HG03097 (cell line): ENCODE measurements at regions not wholly inside any gene's neighbourhood (a gene's known extent, or its start where the extent isn't known, plus 50 kb on each side); places are given as distances from the start of the nearest gene placed in this dataset.

Experiments used
- ATAC-seq: cut with Tn5 transposase; IDR thresholded peaks from one replicate; pipeline ENCODE4 v1.9.1; 2021; ENCODE audit not compliant: unreplicated experiment, low FRiP score

DNA sequence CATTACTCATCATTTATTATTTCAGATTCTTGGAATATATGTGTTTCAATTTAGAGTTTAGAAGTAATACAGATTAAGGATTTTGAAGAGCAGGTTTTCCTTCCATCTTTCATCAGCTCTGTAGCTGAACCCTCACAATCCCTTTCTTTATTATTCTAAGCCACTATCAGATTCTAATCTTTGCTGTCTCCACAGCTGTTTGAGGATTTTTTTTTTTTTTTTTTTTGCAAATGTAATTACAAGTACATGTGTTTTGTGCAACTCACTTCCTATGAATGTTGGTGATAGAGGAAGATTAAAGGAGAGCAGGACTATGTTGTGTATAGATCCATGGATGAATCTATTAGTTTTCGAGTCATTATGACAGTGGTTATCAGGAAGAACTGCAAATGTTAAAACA is 87.4 kb upstream of the TENM3 start:
- ATAC-seq: no peak

DNA sequence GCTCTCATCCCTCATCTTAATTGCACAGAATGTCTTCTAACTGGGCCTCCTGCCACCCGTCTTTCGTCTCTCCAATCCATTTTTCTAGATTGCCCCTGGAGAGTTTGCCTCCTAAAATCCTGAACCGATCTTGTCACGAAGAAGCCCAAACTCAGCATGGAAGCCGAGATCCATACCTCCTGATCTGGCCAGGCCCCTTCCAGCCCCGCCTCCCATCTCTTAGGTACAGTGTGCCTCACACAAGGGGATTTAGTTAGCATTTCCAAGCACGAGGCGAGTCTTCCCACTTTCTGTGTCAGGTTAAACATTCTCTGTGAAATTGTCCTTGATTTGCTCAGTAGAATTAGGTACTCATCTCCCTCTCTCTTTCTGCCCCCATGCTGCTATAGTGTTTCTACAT is 80.0 kb upstream of the TENM3 start:
- ATAC-seq: no peak

DNA sequence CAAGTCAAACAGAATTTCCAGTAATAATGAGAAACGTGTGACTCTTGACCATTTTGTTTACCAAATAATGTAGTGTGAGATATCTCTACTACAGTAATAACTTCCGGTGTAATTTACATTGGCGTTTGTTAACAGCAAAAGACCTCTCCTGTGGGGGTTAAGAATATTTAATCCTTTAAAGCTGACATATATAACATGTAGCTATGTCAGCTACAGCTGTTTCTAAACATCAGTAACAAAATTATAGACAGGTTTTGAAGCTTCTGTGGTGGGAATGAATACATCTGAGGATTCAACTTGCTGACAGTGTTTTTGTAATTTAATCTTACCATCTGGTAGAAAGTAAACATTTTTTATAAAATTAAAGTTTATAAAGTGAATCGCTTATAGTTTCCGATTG is 73.6 kb upstream of the TENM3 start:
- no peak for ATAC-seq

DNA sequence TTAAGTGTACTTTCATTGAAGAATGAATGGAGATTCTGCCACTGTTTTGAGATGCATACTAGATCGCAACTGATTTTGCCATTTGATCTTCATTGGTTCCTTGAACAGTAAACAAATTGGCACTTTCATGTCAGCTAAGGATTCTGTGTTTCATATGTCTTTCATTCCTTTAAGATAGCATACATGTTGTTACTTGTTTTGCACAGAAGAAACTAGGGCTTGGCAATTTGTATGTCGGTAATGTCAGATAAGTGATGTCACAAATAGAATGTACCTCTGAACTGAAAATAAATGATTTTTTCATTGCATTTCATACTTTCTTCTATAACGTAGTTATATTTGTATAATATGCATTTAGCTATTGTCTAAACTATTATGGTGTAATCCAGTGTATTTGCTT is 73.2 kb upstream of the TENM3 start:
- no peak for ATAC-seq

DNA sequence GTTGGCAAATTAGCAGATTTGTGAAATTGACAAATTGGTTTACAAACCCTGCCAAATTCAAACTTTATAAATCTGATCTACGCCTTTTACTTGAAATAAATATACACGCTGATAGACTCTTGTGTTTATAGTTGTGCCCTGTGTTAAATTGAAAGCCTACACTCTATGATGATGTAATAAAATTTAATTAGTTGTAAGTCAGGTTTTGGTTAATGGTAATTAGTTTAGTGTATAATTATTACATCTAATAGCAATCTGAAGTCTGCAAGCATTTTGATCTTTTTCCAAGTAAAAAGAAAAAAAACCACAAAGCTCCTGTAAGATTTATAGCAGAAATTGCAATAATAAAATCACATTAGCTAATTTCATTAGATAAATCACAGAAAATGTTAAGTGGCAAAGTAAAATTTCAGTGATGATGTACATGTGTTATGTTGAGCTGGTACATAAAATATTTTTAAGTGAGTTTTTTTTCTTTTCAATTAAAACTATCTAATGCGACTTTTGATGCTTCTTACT is 72.7 kb upstream of the TENM3 start:
- ATAC-seq: no peak

DNA sequence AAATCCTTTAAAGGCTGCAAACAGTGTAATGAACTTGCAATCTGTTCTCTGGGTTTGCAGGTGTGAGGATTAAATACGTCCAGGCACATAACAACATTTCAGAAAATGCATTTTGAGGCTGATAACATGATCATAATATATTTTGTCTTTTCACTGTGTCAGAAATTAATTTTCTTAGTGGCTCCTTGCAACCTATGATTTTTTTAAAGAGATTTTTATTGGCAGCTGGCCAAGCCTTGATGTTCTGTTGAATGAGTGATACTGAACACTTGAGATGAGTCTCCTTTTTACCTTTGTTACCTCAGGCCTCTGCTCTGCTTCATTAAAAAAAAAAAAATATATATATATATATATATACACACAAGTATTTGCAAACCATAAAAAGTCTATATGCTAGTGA is 68.2 kb upstream of the TENM3 start:
- no peak for ATAC-seq

DNA sequence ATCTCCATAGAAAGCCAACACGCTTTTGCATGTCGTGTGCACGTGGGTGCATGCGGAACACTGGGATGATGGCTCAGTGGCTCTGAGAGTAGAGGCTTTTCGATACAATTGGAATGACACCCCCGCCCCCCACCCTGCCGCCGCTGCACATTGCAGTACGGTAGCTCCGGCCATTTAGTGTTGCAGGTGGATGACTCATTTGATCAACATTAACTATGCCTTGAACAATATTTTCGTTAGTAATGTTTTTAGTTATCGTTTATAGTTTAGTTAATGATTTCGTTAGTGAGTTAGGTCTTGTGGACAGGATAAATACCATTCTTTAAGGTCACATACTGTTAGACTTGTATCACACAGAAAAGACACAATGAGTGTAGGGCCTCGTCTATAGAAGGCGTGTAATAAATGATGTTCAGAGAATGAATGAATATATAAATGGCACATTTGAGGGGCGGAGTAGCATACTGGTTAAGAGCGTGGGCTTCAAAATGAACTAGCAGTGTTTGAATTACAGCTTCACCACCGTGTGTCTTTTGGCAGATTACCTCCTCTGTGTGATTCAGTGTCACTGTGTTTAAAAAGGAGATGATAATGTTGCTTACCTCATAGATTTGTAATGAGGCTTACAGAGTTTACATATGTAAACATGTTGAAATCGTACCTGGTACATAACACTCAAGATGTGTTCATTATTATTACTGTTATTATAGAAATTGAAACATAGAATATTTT is 67.2 kb upstream of the TENM3 start:
- no peak for ATAC-seq

DNA sequence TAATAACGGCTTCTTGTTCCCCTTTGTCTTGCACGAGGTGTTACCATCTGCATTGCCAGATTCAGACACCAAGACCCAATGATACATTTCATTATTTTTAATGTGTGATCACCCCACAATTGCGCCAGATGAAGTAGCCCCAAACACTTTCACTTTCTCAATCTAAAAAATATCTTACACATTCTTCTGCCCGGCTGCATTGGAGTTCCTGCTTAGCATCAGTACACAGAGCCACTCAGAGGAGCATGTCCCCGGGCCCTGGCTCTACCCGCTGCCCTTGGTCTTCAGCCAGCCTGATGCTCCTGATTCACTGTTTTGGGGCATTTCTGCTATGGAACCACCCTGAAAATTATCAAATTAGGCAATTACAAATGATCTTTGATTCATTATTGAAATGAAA is 66.0 kb upstream of the TENM3 start:
- no peak for ATAC-seq

DNA sequence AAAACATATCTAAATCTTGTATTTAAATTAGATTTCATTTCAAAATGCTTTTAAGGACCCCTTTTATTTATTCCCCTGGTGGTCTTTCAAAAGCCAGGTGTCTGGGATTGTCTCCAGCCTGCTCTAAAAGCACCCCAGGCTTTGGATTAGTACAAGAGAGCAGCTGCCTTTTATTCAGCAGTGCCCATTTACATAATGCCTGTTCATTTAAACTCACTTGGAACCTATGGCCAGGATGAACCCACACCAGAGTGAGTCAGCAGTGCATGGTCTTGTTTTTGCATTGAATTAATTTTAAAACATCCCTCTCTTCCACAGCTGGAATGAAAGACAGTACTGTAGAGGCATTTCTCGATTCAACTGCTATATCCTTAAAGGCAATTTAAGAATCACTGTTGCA is 64.1 kb upstream of the TENM3 start:
- no peak for ATAC-seq

DNA sequence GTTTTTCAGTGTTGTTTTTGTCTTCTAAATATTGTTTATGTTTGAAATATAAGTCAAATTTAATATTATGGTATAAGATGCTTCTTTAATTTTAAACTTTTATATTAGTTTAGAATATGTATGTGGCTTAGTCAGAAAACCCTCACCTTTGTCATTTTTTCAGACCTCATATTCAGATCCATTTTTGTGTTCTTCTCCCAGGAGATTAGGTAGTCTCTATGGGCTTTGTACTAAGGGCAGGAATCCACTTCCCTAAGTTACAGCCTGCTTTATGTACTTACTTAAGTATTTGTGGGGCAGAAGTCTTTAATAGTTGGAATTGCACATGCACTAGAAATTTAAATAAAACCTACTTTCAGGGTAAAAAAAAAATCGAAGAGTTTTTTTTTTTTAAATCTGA is 63.5 kb upstream of the TENM3 start:
- no peak for ATAC-seq

DNA sequence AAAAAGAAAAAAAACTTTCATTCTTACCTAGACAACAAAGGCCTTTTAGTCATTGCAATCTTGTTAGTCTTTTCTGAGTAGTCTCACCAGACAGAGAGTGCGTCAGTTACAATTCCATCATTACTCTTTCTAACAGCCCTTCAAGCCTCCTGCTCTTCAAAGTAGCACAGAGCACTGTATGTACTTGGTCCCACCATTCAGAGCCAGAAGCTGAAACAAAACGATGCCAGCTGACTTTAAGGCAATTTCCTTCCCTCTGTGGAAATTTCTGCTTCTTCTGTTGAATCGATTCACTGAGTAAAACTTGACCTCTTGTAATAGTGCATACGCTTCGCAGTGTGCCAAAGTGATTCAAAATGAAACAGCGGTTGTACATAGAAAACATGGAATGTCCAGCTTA is 57.7 kb upstream of the TENM3 start:
- no peak for ATAC-seq

DNA sequence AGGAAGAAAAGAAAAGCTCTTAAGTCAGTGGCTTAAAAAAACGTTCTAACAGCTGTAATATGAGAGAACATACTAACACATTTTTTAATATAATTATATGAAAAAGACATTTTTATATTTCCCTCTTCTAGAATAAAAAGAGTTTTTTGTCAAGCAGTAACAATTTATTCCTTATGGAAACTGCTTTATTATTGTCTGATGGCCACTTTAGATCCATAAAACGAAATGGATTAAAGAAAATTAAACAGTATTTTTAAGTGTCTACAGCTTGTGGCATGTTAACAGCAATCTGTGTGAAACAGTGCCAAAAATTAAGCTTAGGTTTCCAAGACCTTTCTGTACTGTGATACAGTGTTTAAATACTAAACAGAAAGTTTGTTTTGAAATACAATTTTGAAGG is 55.5 kb upstream of the TENM3 start:
- no peak for ATAC-seq

DNA sequence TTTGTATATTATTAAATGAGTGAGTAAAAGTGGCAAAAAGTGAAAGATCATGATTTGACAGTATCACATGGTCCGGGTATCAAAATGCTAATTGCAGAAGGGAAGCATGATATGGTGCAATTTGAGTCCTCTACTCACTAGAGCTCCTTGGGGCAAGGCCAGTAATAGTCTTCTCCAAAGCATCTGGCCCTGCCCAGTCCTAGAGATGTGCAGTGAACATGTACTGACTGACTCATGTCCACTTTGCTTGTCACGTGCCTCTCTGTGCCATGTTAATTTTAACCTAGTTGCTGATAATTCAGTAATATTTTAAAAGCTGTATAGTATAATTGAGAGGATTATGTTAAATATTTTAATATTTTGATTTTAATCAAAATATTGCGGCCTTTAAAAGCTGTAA is 54.6 kb upstream of the TENM3 start:
- ATAC-seq: no peak

DNA sequence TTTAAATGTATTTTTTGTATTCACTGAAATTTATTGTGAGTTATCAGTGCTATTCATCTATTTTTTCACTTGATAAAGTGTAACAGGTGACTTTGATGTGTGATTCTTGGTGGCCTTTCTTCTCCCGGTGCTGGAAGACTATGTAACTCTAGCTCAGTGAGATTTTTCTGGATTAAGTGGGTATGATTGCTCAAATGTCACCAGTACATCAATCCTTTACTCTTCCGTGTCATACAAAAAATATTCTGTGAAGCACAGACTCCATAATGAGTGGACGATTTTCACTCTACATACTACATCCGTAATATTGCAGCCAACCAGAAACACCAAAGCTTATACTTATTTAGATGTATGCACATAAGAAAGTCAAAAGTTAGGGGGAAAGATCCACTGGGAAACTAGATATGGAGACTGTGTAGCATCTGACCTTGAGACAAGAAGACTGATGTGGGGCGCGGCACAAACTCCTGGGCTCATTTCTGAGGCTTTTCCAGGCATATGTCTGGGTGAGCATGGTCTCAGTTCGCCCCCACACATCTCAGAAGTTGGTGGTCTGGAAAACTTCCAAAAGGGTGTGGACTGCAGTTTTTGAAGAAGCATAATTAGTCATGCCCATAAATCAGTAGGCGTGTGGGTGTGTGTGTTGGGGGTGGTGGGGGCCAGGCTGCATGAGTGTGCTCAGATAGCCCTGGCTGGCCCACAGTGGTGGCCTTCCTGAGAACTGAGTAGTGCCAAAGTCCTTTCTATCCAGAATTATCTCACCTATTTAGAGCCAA is 53.9 kb upstream of the TENM3 start:
- no peak for ATAC-seq

DNA sequence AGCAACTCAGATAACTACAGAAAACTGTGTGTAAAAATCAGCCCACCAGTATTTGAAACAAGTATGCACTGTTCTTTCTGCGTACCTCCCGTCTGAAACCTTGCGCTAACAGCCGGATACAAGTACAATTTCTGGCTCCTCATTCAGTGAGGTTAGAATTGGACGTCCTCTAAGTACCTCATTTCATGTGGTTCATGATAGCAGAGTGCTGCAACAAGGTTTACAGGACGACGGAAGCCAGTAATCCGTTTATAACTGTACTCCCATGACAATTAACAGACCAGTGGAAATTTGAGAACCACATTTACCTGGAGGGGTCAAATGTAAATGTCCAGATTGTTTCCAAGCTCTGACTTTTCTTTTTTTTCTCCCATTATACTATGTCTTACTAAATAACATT is 52.9 kb upstream of the TENM3 start:
- ATAC-seq: no peak

DNA sequence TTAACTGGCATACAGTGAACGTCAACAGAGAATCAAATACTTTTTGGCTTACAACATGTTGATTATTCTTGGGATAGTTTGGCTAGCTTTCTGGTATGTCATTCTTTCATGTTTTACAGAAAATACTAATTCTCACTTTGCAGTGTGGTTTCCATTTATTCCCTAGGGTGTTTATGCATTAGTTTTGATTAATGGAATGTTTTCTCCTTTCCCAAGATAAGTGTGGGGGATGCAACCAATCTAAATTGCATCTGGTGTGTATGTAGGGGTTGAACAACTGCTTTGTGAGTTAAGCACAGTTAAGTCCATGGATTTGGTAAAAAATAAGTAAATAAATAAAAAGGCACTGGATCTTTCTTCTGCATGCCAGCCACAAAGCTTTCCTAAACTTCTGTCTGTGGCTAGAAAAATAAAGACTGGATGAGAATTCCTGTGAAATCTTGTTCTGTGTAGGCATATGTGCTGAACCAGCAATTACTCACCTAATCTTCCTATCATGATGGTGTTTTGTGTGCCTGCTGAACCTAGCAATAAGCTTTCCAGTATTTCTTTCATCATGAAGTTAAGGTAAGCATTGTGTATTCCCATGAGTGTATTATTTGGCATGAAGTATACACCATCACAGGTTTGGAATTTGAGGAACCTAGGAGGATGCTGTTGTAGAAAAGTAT is 50.6 kb upstream of the TENM3 start:
- no peak for ATAC-seq

DNA sequence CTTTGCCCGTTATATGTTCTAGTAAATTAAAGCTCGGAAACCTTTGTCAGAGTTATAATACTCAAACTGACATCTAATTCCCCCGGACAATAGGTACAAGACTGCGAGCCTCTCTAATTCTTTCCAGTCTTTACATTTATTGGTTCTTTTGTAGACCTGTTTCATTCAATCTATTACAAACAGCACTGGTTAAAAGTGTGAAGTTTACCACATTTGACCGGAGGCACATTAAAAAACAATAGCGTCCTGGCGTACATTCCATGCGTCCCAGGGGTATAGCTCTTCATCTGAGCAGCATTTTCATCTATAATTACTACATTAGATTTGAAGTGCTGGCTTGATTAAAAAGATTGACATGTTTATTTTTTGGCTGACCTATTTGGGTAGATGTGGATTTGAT is 49.9 kb upstream of the TENM3 start:
- no peak for ATAC-seq
